IMR-90 (cell line): ENCODE measurements at regions not wholly inside any gene's neighbourhood (a gene's known extent, or its start where the extent isn't known, plus 50 kb on each side); places are given as distances from the start of the nearest gene placed in this dataset.

Experiments
- ATAC-seq: fragments of 200-7000 bp; cut with Tn5 transposase; 2 replicates; pipeline ENCODE4 v1.9.1; 2020; ENCODE audit warnings: low read depth, mild to moderate bottlenecking, moderate library complexity
- BruUV-seq: library from RNA; stranded (reverse); fragments of 400-500 nt; replicated peaks from 2 replicates; lab custom pipeline; 2021; lab: Mats Ljungman, UMichigan
- CTCF ChIA-PET: fragments of 300-600 bp; formaldehyde crosslinking; extraction: SDS; loops from one replicate; lab custom pipeline; 2021; ENCODE audit warnings: antibody characterized with exemption; lab: Yijun Ruan, JAX
- POLR2A ChIA-PET: fragments of 300-600 bp; sonication (Branson Sonifier 250); formaldehyde crosslinking; loops from one replicate; lab custom pipeline; 2022; ENCODE audit warnings: antibody characterized with exemption; ENCODE audit not compliant: unreplicated experiment; lab: Charles Lee
- DNase-seq: peaks from one replicate; pipeline ENCODE4 v3.0.0; 2013
- H2AFZ ChIP-seq: replicated peaks from 2 replicates; pipeline ENCODE3; 2013; ENCODE audit warnings: low read length, mild to moderate bottlenecking; ENCODE audit not compliant: poor library complexity
- H2AK5ac ChIP-seq: 2 replicates; pipeline ENCODE4 v1.6.1; 2013; ENCODE audit warnings: low read depth, low read length, inconsistent platforms
- H2AK9ac ChIP-seq: replicated peaks from 2 replicates; pipeline ENCODE3; 2013; ENCODE audit warnings: mild to moderate bottlenecking, low read depth, low read length, moderate library complexity; ENCODE audit not compliant: poor library complexity
- H2BK120ac ChIP-seq: 2 replicates; pipeline ENCODE4 v1.6.1; 2013; ENCODE audit warnings: low read depth, low read length, inconsistent platforms
- H2BK15ac ChIP-seq: 3 replicates; pipeline ENCODE4 v1.6.1; 2013; ENCODE audit warnings: low read depth, low read length, inconsistent platforms
- H2BK20ac ChIP-seq: 2 replicates; pipeline ENCODE4 v1.6.1; 2013; ENCODE audit warnings: low read depth, mild to moderate bottlenecking, inconsistent platforms, low read length, moderate library complexity
- H2BK5ac ChIP-seq: 2 replicates; pipeline ENCODE4 v1.6.1; 2013; ENCODE audit warnings: mild to moderate bottlenecking, low read depth, low read length, inconsistent platforms; ENCODE audit not compliant: poor library complexity, severe bottlenecking
- H3K14ac ChIP-seq: replicated peaks from 2 replicates; pipeline ENCODE4 v1.6.1; 2013; ENCODE audit warnings: low read depth, low read length, inconsistent platforms
- H3K18ac ChIP-seq: 2 replicates; pipeline ENCODE4 v1.6.1; 2013; ENCODE audit warnings: low read depth, low read length, control low read depth
- H3K23ac ChIP-seq: 2 replicates; pipeline ENCODE4 v1.6.1; 2013; ENCODE audit warnings: low read depth, low read length, inconsistent platforms
- H3K27ac ChIP-seq: 2 replicates; pipeline ENCODE4 v1.5.1; 2013; ENCODE audit warnings: mild to moderate bottlenecking, control low read depth, low read length; ENCODE audit not compliant: insufficient read depth
- H3K27me3 ChIP-seq: 2 replicates; pipeline ENCODE4 v1.6.1; 2013; ENCODE audit warnings: low read length; ENCODE audit not compliant: control insufficient read depth, insufficient read depth
- H3K36me3 ChIP-seq: 2 replicates; pipeline ENCODE4 v1.6.1; 2013; ENCODE audit warnings: low read length, mixed read lengths; ENCODE audit not compliant: control insufficient read depth, insufficient read depth
- H3K4ac ChIP-seq: 2 replicates; pipeline ENCODE4 v1.6.1; 2013; ENCODE audit warnings: low read depth, low read length, inconsistent platforms
- H3K4me1 ChIP-seq: 2 replicates; pipeline ENCODE4 v1.6.1; 2013; ENCODE audit warnings: low read length, mixed read lengths; ENCODE audit not compliant: control insufficient read depth, insufficient read depth
- H3K4me2 ChIP-seq: 2 replicates; pipeline ENCODE4 v1.6.1; 2013; ENCODE audit warnings: low read depth, mild to moderate bottlenecking, control low read depth, low read length, moderate library complexity
- H3K4me3 ChIP-seq: 2 replicates; pipeline ENCODE4 v1.5.1; 2013; ENCODE audit warnings: low read depth, mild to moderate bottlenecking, control low read depth, low read length, moderate library complexity; ENCODE audit not compliant: insufficient read depth
- H3K56ac ChIP-seq: 2 replicates; pipeline ENCODE4 v1.6.1; 2013; ENCODE audit warnings: low read length, inconsistent platforms; ENCODE audit not compliant: insufficient read depth; ENCODE audit errors: extremely low read depth
- H3K79me1 ChIP-seq, 2 experiments: 2 replicates each; pipeline ENCODE4 v1.6.1; 2013; ENCODE audit warnings: low read length in 2 of 2, inconsistent platforms in 1 of 2, low read depth in 1 of 2
- H3K9ac ChIP-seq: 2 replicates; pipeline ENCODE4 v1.6.1; 2013; ENCODE audit warnings: low read depth, low read length, control low read depth
- H3K9me1 ChIP-seq: 2 replicates; pipeline ENCODE4 v1.6.1; 2013; ENCODE audit warnings: low read length, inconsistent platforms; ENCODE audit not compliant: insufficient read depth
- H3K9me3 ChIP-seq: 2 replicates; pipeline ENCODE4 v1.6.1; 2013; ENCODE audit warnings: low read length; ENCODE audit not compliant: control insufficient read depth, insufficient read depth
- H4K20me1 ChIP-seq: 2 replicates; pipeline ENCODE4 v1.6.1; 2013; ENCODE audit warnings: low read length, inconsistent platforms; ENCODE audit not compliant: insufficient read depth
- H4K5ac ChIP-seq: 2 replicates; pipeline ENCODE4 v1.6.1; 2013; ENCODE audit warnings: mild to moderate bottlenecking, low read depth, low read length, control low read depth
- H4K8ac ChIP-seq, 2 experiments: 2 replicates each; pipeline ENCODE4 v1.6.1; 2013; ENCODE audit warnings: low read depth in 2 of 2, low read length in 2 of 2, control low read depth in 1 of 2, inconsistent platforms in 1 of 2
- H4K91ac ChIP-seq: 2 replicates; pipeline ENCODE4 v1.6.1; 2013; ENCODE audit warnings: low read depth, low read length, inconsistent platforms; ENCODE audit not compliant: insufficient read depth
- BHLHE40 ChIP-seq: fragments of 150-350 bp; IDR thresholded peaks from 2 replicates; pipeline ENCODE4 v1.6.1; 2016; ENCODE audit warnings: mild to moderate bottlenecking, low read depth, low read length
- CEBPB ChIP-seq: IDR thresholded peaks from 2 replicates; pipeline ENCODE4 v1.6.1; 2012; ENCODE audit warnings: low read depth, low read length, improper control_type of control experiment
- CHD1 ChIP-seq: IDR thresholded peaks from 2 replicates; pipeline ENCODE4 v1.6.1; 2012; ENCODE audit warnings: low read depth, low read length, improper control_type of control experiment
- FOS ChIP-seq: fragments of 150-350 bp; IDR thresholded peaks from 2 replicates; pipeline ENCODE4 v1.6.1; 2016; ENCODE audit warnings: low read depth, low read length
- MAFK ChIP-seq: IDR thresholded peaks from 2 replicates; pipeline ENCODE4 v1.6.1; 2012; ENCODE audit warnings: low read depth, low read length, improper control_type of control experiment
- MAZ ChIP-seq: IDR thresholded peaks from 2 replicates; pipeline ENCODE4 v1.6.1; 2012; ENCODE audit warnings: low read depth, mild to moderate bottlenecking, low read length, improper control_type of control experiment, moderate library complexity, borderline replicate concordance
- MXI1 ChIP-seq: IDR thresholded peaks from 2 replicates; pipeline ENCODE4 v1.6.1; 2012; ENCODE audit warnings: low read depth, mild to moderate bottlenecking, low read length, moderate library complexity, borderline replicate concordance
- NFE2L2 ChIP-seq: fragments of 150-350 bp; IDR thresholded peaks from 2 replicates; pipeline ENCODE4 v1.6.1; 2016; ENCODE audit warnings: low read depth, mild to moderate bottlenecking, low read length
- POLR2A ChIP-seq: IDR thresholded peaks from 2 replicates; pipeline ENCODE4 v1.6.1; 2012; ENCODE audit warnings: mild to moderate bottlenecking, low read depth, low read length
- RAD21 ChIP-seq: IDR thresholded peaks from 2 replicates; pipeline ENCODE4 v1.6.1; 2012; ENCODE audit warnings: low read length, improper control_type of control experiment
- WGBS, 2 experiments: methylation state at CpG; one replicate each; pipeline versions ENCODE4 v1.1.5 to v1.1.7; 2013; ENCODE audit warnings: missing lambda C conversion rate in 2 of 2; ENCODE audit not compliant: insufficient read length in 1 of 2; ENCODE audit errors: extremely low coverage in 2 of 2; 5-methylcytosine and 5-hydroxymethylcytosine counted together
- dilution Hi-C: fragments of 300-500 bp; cut with HindIII; formaldehyde crosslinking; loops from one replicate; pipeline ENCODE4 v1.14.3; 2018; ENCODE audit warnings: low sequenced_read_pairs; ENCODE audit not compliant: unreplicated experiment
- in situ Hi-C: fragments of 300-500 bp; cut with MboI; formaldehyde crosslinking; loops from 3 replicates; pipeline ENCODE4 v1.14.3; 2019; ENCODE audit warnings: low sequenced_read_pairs, inconsistent platforms, mixed read lengths
- intact Hi-C: fragments of 100-400 bp; cut with micrococcal nuclease; formaldehyde crosslinking; loops from 2 replicates; pipeline ENCODE4 v1.10.0; 2022
- TF ChIP-seq, protein P1 (sequence below): fragments of 150-350 bp; IDR thresholded peaks from 2 replicates; pipeline ENCODE4 v1.6.1; 2017; ENCODE audit warnings: mild to moderate bottlenecking, antibody characterized with exemption, low read length, low read depth
- TF ChIP-seq, protein P2 (sequence below): fragments of 150-350 bp; IDR thresholded peaks from 2 replicates; pipeline ENCODE4 v1.6.1; 2016; ENCODE audit warnings: low read depth, mild to moderate bottlenecking, low read length, moderate library complexity, borderline replicate concordance
- TF ChIP-seq, protein P3 (sequence below): conservative IDR thresholded peaks from 2 replicates; pipeline ENCODE4 v1.5.1; 2012; ENCODE audit warnings: mild to moderate bottlenecking, low read depth, low read length, improper control_type of control experiment

DNA sequence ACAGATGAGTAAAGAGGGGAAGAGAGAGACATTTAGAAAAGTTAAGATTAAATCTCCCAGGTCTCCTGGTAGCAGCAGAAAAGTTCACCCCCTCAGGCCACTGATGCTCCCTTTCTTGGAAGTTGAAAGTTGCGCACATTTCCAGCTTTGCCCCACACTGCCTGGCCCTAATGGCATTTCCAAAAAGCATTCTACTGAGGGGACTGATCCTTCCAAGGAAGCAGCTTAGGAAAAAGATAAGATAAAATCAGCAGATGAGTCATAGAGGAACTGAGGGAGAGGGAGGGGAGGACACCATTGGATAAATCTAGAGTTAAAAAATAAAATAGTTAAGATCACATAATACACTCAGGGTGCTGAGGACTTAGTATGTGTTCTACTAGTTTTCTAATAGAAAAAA is 67.6 kb upstream of the SLC12A2 start:
- CTCF ChIA-PET: no interaction called here

More for the DNA sequence above, 67.6 kb upstream of the SLC12A2 start:
- H2BK15ac ChIP-seq: no peak overlapping the region
- H2BK20ac ChIP-seq: no peak overlapping the region
- no peaks in the 10 kb centered on the region for H4K20me1 ChIP-seq
- no peak overlapping the region for H2BK5ac ChIP-seq
- H4K8ac ChIP-seq: no peak overlapping the region
- H3K9me1 ChIP-seq: 0 out of 2 replicates have a peak, but pooled peaks cover 3% of the 10 kb centered on the region
- no peak overlapping the region for H3K4me3 ChIP-seq
- no peaks in the 10 kb centered on the region for H3K9me3 ChIP-seq
- no peak overlapping the region for H3K27ac ChIP-seq
- no peak overlapping the region for H3K9ac ChIP-seq
- no peak overlapping the region for H3K56ac ChIP-seq
- no peak for TF ChIP-seq POLR2A
- TF ChIP-seq RAD21: no peak
- TF ChIP-seq BHLHE40: no peak
- no peak for TF ChIP-seq MAFK
- TF ChIP-seq, protein P1, sequence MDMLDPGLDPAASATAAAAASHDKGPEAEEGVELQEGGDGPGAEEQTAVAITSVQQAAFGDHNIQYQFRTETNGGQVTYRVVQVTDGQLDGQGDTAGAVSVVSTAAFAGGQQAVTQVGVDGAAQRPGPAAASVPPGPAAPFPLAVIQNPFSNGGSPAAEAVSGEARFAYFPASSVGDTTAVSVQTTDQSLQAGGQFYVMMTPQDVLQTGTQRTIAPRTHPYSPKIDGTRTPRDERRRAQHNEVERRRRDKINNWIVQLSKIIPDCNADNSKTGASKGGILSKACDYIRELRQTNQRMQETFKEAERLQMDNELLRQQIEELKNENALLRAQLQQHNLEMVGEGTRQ: no peak
- no peak for TF ChIP-seq FOS
- TF ChIP-seq, protein P2, sequence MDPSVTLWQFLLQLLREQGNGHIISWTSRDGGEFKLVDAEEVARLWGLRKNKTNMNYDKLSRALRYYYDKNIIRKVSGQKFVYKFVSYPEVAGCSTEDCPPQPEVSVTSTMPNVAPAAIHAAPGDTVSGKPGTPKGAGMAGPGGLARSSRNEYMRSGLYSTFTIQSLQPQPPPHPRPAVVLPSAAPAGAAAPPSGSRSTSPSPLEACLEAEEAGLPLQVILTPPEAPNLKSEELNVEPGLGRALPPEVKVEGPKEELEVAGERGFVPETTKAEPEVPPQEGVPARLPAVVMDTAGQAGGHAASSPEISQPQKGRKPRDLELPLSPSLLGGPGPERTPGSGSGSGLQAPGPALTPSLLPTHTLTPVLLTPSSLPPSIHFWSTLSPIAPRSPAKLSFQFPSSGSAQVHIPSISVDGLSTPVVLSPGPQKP: no peak
- no peak for TF ChIP-seq CEBPB
- no peak for TF ChIP-seq NFE2L2
- TF ChIP-seq CHD1: no peak
- TF ChIP-seq, protein P3, sequence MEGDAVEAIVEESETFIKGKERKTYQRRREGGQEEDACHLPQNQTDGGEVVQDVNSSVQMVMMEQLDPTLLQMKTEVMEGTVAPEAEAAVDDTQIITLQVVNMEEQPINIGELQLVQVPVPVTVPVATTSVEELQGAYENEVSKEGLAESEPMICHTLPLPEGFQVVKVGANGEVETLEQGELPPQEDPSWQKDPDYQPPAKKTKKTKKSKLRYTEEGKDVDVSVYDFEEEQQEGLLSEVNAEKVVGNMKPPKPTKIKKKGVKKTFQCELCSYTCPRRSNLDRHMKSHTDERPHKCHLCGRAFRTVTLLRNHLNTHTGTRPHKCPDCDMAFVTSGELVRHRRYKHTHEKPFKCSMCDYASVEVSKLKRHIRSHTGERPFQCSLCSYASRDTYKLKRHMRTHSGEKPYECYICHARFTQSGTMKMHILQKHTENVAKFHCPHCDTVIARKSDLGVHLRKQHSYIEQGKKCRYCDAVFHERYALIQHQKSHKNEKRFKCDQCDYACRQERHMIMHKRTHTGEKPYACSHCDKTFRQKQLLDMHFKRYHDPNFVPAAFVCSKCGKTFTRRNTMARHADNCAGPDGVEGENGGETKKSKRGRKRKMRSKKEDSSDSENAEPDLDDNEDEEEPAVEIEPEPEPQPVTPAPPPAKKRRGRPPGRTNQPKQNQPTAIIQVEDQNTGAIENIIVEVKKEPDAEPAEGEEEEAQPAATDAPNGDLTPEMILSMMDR: no peak
- no peak for TF ChIP-seq MXI1
- TF ChIP-seq MAZ: no peak
- H2AK5ac ChIP-seq: no peak overlapping the region
- no peak overlapping the region for H3K4me2 ChIP-seq
- BruUV-seq: no TSS peak
- H3K36me3 ChIP-seq: no peaks in the 10 kb centered on the region
- DNase-seq: peak; percentile 25
- no peaks in the 10 kb centered on the region for H3K27me3 ChIP-seq
- H4K91ac ChIP-seq: no peak overlapping the region
- H2BK120ac ChIP-seq: no peak overlapping the region
- no CpG with 5 or more reads among the region's 1 CpG for whole genome bisulfite sequencing, 2 experiments
- no peak overlapping the region for H3K4ac ChIP-seq
- in situ Hi-C loops: no loop called here
- intact Hi-C loops: no loop called here
- no peak overlapping the region for H2AK9ac ChIP-seq
- H2AFZ ChIP-seq: no peak overlapping the region
- dilution Hi-C loops: no loop called here
- H3K14ac ChIP-seq: no peak overlapping the region
- peak; percentile 56 for ATAC-seq
- no peaks in the 10 kb centered on the region for H3K79me1 ChIP-seq
- POLR2A ChIA-PET: no interaction called here
- H4K5ac ChIP-seq: no peak overlapping the region
- peaks cover 2% of the 10 kb centered on the region; the same call in 1 of the 2 replicates for H3K4me1 ChIP-seq
- H3K18ac ChIP-seq: no peak overlapping the region
- no peak overlapping the region for H3K23ac ChIP-seq
